ENCODE measurements at regions not wholly inside any gene's neighbourhood (a gene's known extent, or its start where the extent isn't known, plus 50 kb on each side); places are given as distances from the start of the nearest gene placed in this dataset.

- H3K9me3 ChIP-seq (ENCODE audit: control insufficient read depth, low read length): peaks cover 2% of the 10 kb centered on the region
- H3K4me1 ChIP-seq (ENCODE audit: control insufficient read depth, insufficient read depth, low read length): no peaks in the 10 kb centered on the region
- intact Hi-C loops (cut with DNase I): no loop called here
- no peak for DNase-seq
- WGBS: 59% methylated on average over 6 of the region's 6 CpGs
- no peak for ATAC-seq
- H3K27me3 ChIP-seq (ENCODE audit: control insufficient read depth, insufficient read depth): no peaks in the 10 kb centered on the region
- H3K4me3 ChIP-seq (ENCODE audit: low read length): no peak overlapping the region
- no peak overlapping the region for H3K27ac ChIP-seq (ENCODE audit: low read length)
Measured at GRCh38 chr17:34799751-34800150, 161.5 kb downstream of the CCT6B start.

DNA sequence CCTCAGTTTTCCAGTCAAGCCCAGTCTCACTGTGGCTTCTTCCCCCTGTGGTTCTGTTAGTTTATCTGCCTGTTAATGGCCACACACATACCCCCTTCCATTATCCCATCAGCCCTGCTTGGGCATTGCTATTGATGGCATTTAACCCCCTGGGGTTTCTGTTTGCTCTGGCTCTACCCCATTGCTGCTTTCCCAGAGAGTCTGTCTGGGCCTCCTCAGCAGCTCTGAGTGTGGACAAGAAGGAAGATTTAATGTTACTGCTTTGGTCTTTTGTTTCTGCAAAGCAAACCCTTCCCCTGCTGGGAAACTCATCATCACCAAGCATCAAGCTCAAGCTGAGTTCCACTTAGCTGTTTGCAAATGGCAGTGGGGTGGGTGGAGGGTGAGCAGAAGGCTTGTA is 162.7 kb downstream of the CCT6B start:
- no peak overlapping the region for H3K27ac ChIP-seq (ENCODE audit: low read length)
- H3K4me3 ChIP-seq (ENCODE audit: low read length): no peak overlapping the region
- no peaks in the 10 kb centered on the region for H3K27me3 ChIP-seq (ENCODE audit: control insufficient read depth, insufficient read depth)
- intact Hi-C loops (cut with DNase I): no loop called here
- no peaks in the 10 kb centered on the region for H3K4me1 ChIP-seq (ENCODE audit: control insufficient read depth, insufficient read depth, low read length)
- ATAC-seq (no peak), DNase-seq (no peak)
- H3K9me3 ChIP-seq (ENCODE audit: control insufficient read depth, low read length): peaks cover 2% of the 10 kb centered on the region

- DNase-seq: no peak
- Histone ChIP-seq H3K4me3 (ENCODE audit: low read length) (no peak overlapping the region), H3K27me3 (ENCODE audit: control insufficient read depth, insufficient read depth) (no peaks in the 10 kb centered on the region), H3K4me1 (ENCODE audit: control insufficient read depth, insufficient read depth, low read length) (no peaks in the 10 kb centered on the region), H3K9me3 (ENCODE audit: control insufficient read depth, low read length) (peaks cover 2% of the 10 kb centered on the region), H3K27ac (ENCODE audit: low read length) (no peak overlapping the region)
- 9% methylated on average over 10 of the region's 10 CpGs for WGBS
- ATAC-seq: peak in 1 of 2 donors; percentile 52
- intact Hi-C loops (cut with DNase I): no loop called here
Measured at GRCh38 chr17:34797720-34798119, 163.5 kb downstream of the CCT6B start.

DNA sequence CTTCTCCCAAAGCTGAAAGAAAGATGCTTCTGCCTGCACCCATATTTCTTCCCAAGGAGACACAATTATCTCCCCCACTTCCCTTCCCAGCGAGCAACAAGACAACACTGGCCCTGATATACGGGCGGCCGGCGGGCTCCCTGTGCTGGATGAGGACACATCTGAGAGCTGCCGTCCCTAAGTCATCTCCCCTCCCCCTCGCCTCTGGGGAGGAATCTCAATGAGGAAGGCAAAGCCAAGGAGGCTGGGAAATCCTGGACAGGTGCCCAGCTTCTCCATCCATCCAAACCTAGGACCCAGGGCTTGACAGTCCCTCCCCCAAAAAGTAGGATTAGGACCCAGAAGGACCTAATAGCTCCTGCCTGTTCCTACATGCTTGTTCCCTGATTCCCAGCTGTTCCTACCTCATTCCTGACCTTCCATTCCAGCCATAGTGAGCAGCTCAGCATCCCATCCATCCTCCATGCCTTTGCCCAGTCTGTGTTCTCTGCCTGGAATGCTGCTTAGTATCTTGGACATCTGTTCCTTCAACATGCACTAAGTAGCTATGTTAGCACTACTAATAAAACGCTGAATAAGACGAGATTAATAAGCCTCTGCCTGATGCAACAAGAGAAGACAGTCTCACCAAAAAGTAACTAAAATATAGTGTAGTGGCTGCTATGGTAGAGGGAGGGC is 167.9 kb downstream of the CCT6B start:
- intact Hi-C loops (cut with DNase I): no loop called here
- DNase-seq: no peak
- no peak overlapping the region for H3K4me3 ChIP-seq (ENCODE audit: low read length)
- ATAC-seq: no peak
- 54% methylated on average over 9 of the region's 9 CpGs for WGBS
- H3K27me3 ChIP-seq (ENCODE audit: control insufficient read depth, insufficient read depth): no peaks in the 10 kb centered on the region
- H3K9me3 ChIP-seq (ENCODE audit: control insufficient read depth, low read length): no peaks in the 10 kb centered on the region
- H3K27ac ChIP-seq (ENCODE audit: low read length): no peak overlapping the region
- H3K4me1 ChIP-seq (ENCODE audit: control insufficient read depth, insufficient read depth, low read length): no peaks in the 10 kb centered on the region

DNA sequence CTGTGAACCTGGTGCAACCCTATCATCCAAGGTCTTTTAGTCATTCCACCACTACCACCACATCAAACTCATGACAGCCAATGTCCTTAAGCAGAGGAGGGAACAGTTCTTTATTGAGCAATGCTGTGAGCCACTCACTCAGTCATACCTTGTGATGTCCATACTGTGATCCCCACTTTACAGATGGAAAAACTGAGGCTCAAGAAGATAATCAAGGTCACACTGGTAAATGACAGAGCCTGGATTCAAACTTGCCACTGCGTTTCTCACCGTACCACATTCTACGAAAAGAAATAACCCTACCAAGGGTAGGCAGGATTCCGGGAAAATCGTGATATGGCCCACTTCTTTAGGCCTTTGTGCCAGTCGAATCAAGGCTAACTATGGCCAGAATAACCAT is 172.6 kb downstream of the CCT6B start:
- ATAC-seq: no peak
- DNase-seq: no peak
- 90% methylated on average over 6 of the region's 6 CpGs for WGBS
- intact Hi-C loops (cut with DNase I): no loop called here
- H3K9me3 ChIP-seq (ENCODE audit: control insufficient read depth, low read length): no peaks in the 10 kb centered on the region
- no peak overlapping the region for H3K27ac ChIP-seq (ENCODE audit: low read length)
- no peak overlapping the region for H3K4me3 ChIP-seq (ENCODE audit: low read length)
- no peaks in the 10 kb centered on the region for H3K27me3 ChIP-seq (ENCODE audit: control insufficient read depth, insufficient read depth)
- H3K4me1 ChIP-seq (ENCODE audit: control insufficient read depth, insufficient read depth, low read length): no peaks in the 10 kb centered on the region

GRCh38 chr17:34784526-34784925 is 176.7 kb downstream of the CCT6B start:
- no peak for DNase-seq
- Histone ChIP-seq H3K9me3 (ENCODE audit: control insufficient read depth, low read length) (no peaks in the 10 kb centered on the region), H3K4me3 (ENCODE audit: low read length) (no peak overlapping the region), H3K27ac (ENCODE audit: low read length) (no peak overlapping the region), H3K27me3 (ENCODE audit: control insufficient read depth, insufficient read depth) (no peaks in the 10 kb centered on the region), H3K4me1 (ENCODE audit: control insufficient read depth, insufficient read depth, low read length) (no peaks in the 10 kb centered on the region)
- no peak for ATAC-seq
- intact Hi-C loops (cut with DNase I): no loop called here
- WGBS: 46% methylated on average over 4 of the region's 4 CpGs

DNA sequence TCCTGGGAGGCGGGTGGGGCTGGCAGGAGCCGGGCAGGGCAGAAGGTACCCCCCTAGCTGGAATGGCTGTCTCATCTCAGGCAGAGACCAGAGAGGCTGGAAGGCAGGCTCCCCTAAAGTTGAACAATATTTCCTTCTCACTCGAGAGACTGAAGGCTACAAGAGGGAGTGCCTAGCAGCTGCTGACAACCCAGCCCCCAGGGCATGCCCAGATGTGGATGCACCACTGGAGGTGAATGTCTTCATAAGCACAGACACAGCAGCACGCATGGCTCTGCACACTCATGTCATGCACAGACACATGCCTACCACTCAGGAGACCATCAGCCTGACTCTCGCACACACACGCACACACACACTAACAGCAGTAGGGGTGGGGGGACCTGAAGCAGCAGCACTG is 179.0 kb downstream of the CCT6B start:
- DNase-seq (no peak), ATAC-seq (no peak)
- Histone ChIP-seq H3K4me1 (ENCODE audit: control insufficient read depth, insufficient read depth, low read length) (no peaks in the 10 kb centered on the region), H3K4me3 (ENCODE audit: low read length) (no peak overlapping the region), H3K27me3 (ENCODE audit: control insufficient read depth, insufficient read depth) (no peaks in the 10 kb centered on the region), H3K27ac (ENCODE audit: low read length) (no peak overlapping the region), H3K9me3 (ENCODE audit: control insufficient read depth, low read length) (no peaks in the 10 kb centered on the region)
- WGBS: 67% methylated on average over 6 of the region's 6 CpGs
- intact Hi-C loops (cut with DNase I): no loop called here

GRCh38 chr17:34781571-34782108 is 179.6 kb downstream of the CCT6B start:
- Histone ChIP-seq H3K27me3 (ENCODE audit: control insufficient read depth, insufficient read depth) (no peaks in the 10 kb centered on the region), H3K9me3 (ENCODE audit: control insufficient read depth, low read length) (no peaks in the 10 kb centered on the region), H3K4me3 (ENCODE audit: low read length) (no peak overlapping the region), H3K27ac (ENCODE audit: low read length) (no peak overlapping the region), H3K4me1 (ENCODE audit: control insufficient read depth, insufficient read depth, low read length) (no peaks in the 10 kb centered on the region)
- DNase-seq (no peak), ATAC-seq (no peak)
- 44% methylated on average over 12 of the region's 12 CpGs for WGBS
- intact Hi-C loops (cut with DNase I): no loop called here

DNA sequence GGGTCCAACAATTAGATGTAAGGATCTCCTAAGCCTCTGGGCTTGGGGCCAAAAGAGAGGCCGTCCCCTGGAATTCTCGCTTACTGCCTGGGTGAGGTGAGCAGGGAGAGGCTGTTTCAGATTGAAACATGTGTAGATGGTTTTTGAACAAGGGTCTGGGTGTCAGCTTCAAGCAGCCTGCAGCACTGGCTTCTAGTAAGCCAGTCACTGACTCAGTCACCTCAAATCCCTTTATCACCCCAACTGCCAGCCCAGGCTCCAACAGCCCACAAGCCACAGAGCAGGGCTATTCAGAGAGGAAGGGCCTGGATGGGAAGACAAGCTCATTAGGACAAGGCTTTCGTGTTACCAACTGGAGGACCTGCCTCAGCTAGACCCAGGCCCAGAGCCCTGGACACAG is 180.2 kb downstream of the CCT6B start:
- Histone ChIP-seq H3K27ac (ENCODE audit: low read length) (no peak overlapping the region), H3K9me3 (ENCODE audit: control insufficient read depth, low read length) (no peaks in the 10 kb centered on the region), H3K4me3 (ENCODE audit: low read length) (no peak overlapping the region), H3K4me1 (ENCODE audit: control insufficient read depth, insufficient read depth, low read length) (no peaks in the 10 kb centered on the region), H3K27me3 (ENCODE audit: control insufficient read depth, insufficient read depth) (no peaks in the 10 kb centered on the region)
- DNase-seq: no peak
- intact Hi-C loops (cut with DNase I): no loop called here
- ATAC-seq: no peak
- 61% methylated on average over 3 of the region's 3 CpGs for WGBS

GRCh38 chr17:34780438-34780837 is 180.8 kb downstream of the CCT6B start:
- intact Hi-C loops (cut with DNase I): no loop called here
- Histone ChIP-seq H3K4me1 (ENCODE audit: control insufficient read depth, insufficient read depth, low read length) (no peaks in the 10 kb centered on the region), H3K27me3 (ENCODE audit: control insufficient read depth, insufficient read depth) (no peaks in the 10 kb centered on the region), H3K9me3 (ENCODE audit: control insufficient read depth, low read length) (no peaks in the 10 kb centered on the region), H3K27ac (ENCODE audit: low read length) (no peak overlapping the region), H3K4me3 (ENCODE audit: low read length) (no peak overlapping the region)
- 75% methylated on average over 3 of the region's 3 CpGs for WGBS
- DNase-seq (no peak), ATAC-seq (no peak)

GRCh38 chr17:34776456-34777443 is 184.5 kb downstream of the CCT6B start:
- Histone ChIP-seq H3K4me3 (ENCODE audit: low read length) (no peak overlapping the region), H3K4me1 (ENCODE audit: control insufficient read depth, insufficient read depth, low read length) (no peaks in the 10 kb centered on the region), H3K27me3 (ENCODE audit: control insufficient read depth, insufficient read depth) (no peaks in the 10 kb centered on the region), H3K9me3 (ENCODE audit: control insufficient read depth, low read length) (no peaks in the 10 kb centered on the region), H3K27ac (ENCODE audit: low read length) (no peak overlapping the region)
- intact Hi-C loops (cut with DNase I): no loop called here
- WGBS: 40% methylated on average over 17 of the region's 17 CpGs
- ATAC-seq (no peak), DNase-seq (no peak)

Measured in right cardiac atrium (tissue), 5 donors.